Mucosa of descending colon (tissue), 3 donors: ENCODE measurements at regions not wholly inside any gene's neighbourhood (a gene's known extent, or its start where the extent isn't known, plus 50 kb on each side); places are given as distances from the start of the nearest gene placed in this dataset.
"Not testable (repeated sequence)": the region's sequence is repeated elsewhere in the genome, so short reads cannot be mapped to it uniquely, and the experiment has no call there.

Experiments used
- ATAC-seq: fragments of 200-7000 bp; cut with Tn5 transposase; one replicate; pipeline ENCODE4 v1.9.1; 2020; ENCODE audit warnings: mild to moderate bottlenecking, moderate library complexity
- DNase-seq, 3 donors: peaks; one replicate each; pipeline ENCODE4 v3.0.0-alpha.2; 2020
- H3K36me3 ChIP-seq: fragments of 200-600 bp; one replicate; pipeline ENCODE4 v1.8.0; 2021; ENCODE audit warnings: low read depth, mild to moderate bottlenecking
- H3K4me1 ChIP-seq: fragments of 200-600 bp; one replicate; pipeline ENCODE4 v1.8.0; 2021; ENCODE audit warnings: low read depth, mild to moderate bottlenecking
- H3K4me3 ChIP-seq: fragments of 200-600 bp; one replicate; pipeline ENCODE4 v1.8.0; 2021; ENCODE audit warnings: mild to moderate bottlenecking
- H3K9me3 ChIP-seq: fragments of 200-600 bp; one replicate; pipeline ENCODE4 v1.8.0; 2021; ENCODE audit warnings: mild to moderate bottlenecking
- intact Hi-C, 2 donors: fragments of 100-400 bp; cut with DNase I in 1 of 2; cut with micrococcal nuclease in 1 of 2; formaldehyde crosslinking; loops; one replicate each; pipeline versions ENCODE4 v1.11.0 to v1.11.1; 2022; cut with DNase I, micrococcal nuclease
- TF ChIP-seq, protein P1 (sequence below): fragments of 200-600 bp; IDR thresholded peaks from one replicate; pipeline ENCODE4 v1.8.0; 2022; ENCODE audit warnings: antibody characterized with exemption, mild to moderate bottlenecking
- donor health status: DM: no; HTN: no; CAD: no; lungs with moderate emphysema.
- donor health status: DM: no; HTN: no; CAD: no.
- donor health status: DM: no; HTN: yes; CAD: no.

GRCh38 chr4:122988696-122989095, 66.3 kb upstream of the NUDT6 start:
- no peaks in the 10 kb centered on the region for H3K36me3 ChIP-seq
- H3K4me1 ChIP-seq, result no peaks in the 10 kb centered on the region
- ATAC-seq (no peak), DNase-seq (no peak)
- no peak overlapping the region for H3K4me3 ChIP-seq
- TF ChIP-seq, protein P1, sequence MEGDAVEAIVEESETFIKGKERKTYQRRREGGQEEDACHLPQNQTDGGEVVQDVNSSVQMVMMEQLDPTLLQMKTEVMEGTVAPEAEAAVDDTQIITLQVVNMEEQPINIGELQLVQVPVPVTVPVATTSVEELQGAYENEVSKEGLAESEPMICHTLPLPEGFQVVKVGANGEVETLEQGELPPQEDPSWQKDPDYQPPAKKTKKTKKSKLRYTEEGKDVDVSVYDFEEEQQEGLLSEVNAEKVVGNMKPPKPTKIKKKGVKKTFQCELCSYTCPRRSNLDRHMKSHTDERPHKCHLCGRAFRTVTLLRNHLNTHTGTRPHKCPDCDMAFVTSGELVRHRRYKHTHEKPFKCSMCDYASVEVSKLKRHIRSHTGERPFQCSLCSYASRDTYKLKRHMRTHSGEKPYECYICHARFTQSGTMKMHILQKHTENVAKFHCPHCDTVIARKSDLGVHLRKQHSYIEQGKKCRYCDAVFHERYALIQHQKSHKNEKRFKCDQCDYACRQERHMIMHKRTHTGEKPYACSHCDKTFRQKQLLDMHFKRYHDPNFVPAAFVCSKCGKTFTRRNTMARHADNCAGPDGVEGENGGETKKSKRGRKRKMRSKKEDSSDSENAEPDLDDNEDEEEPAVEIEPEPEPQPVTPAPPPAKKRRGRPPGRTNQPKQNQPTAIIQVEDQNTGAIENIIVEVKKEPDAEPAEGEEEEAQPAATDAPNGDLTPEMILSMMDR, result no peak
- H3K9me3 ChIP-seq, result peaks cover 25% of the 10 kb centered on the region
- intact Hi-C loops, result no loop called here

GRCh38 chr4:122990891-122991290, 68.5 kb upstream of the NUDT6 start:
- no peak for ATAC-seq
- TF ChIP-seq, protein P1, result no peak
- H3K4me1 ChIP-seq, result no peaks in the 10 kb centered on the region

DNA sequence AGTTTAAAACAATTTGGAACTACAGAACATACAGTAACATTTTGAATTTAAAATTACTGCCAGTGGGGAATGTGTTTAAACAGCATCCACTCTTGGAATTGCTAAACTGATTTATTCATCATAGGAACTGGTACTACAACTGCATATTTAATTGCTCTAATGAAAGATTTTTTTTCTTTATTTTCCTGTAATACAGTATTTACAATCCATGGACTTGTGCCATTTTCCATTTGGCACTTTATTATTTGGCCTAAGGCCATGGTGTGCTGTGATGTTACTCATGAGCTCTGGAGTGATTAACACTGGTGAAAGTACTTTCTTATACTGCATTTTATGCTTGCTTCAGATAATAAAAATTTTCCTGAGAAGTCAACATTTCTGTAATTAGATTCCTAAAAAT, 69.7 kb upstream of the NUDT6 start:
- no peak overlapping the region for H3K4me3 ChIP-seq
- DNase-seq (no peak), ATAC-seq (no peak)
- intact Hi-C loops, result no loop called here
- no peaks in the 10 kb centered on the region for H3K36me3 ChIP-seq
- H3K9me3 ChIP-seq, result peaks cover 19% of the 10 kb centered on the region
- TF ChIP-seq, protein P1, result no peak
- no peaks in the 10 kb centered on the region for H3K4me1 ChIP-seq

More at GRCh38 chr4:122990891-122991290, 68.5 kb upstream of the NUDT6 start:
- no peak for DNase-seq
- Histone ChIP-seq H3K4me3 (no peak overlapping the region), H3K9me3 (peaks cover 25% of the 10 kb centered on the region), H3K36me3 (no peaks in the 10 kb centered on the region)
- intact Hi-C loops, result no loop called here

- DNase-seq, result no peak
- no peak overlapping the region for H3K4me3 ChIP-seq
- TF ChIP-seq, protein P1, result no peak
- H3K36me3 ChIP-seq, result no peaks in the 10 kb centered on the region
- peaks cover 14% of the 10 kb centered on the region for H3K9me3 ChIP-seq
- no peaks in the 10 kb centered on the region for H3K4me1 ChIP-seq
- ATAC-seq, result no peak
- intact Hi-C loops, result no loop called here
These were observed 70.2 kb upstream of the NUDT6 start for GRCh38 chr4:122992641-122993040.

DNA sequence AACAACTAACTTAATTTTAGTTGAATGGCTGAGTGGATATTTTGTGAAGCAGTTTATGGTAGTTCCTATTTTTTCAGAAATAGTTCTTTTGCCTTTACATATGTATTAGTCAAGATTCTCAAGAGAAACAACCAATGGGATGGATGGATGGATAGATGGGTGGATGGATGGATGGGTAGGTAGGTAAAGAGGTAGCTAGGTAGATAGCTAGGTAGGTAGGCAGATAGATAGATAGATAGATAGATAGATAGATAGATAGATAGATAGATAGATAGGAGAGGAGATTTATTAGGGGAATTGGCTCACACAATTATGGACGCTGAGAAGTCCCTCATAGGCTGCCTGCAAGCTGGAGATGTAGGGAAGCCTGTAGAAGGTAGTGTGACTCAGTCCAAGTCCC, 74.0 kb upstream of the NUDT6 start:
- intact Hi-C loops, result no loop called here
- TF ChIP-seq, protein P1, result no peak
- no peaks in the 10 kb centered on the region for H3K4me1 ChIP-seq
- H3K9me3 ChIP-seq, result no peaks in the 10 kb centered on the region
- H3K36me3 ChIP-seq, result no peaks in the 10 kb centered on the region
- ATAC-seq, result no peak
- H3K4me3 ChIP-seq, result no peak overlapping the region
- DNase-seq, result no peak

- no peak for DNase-seq
- intact Hi-C loops, result no loop called here
- TF ChIP-seq, protein P1, result no peak
- no peak for ATAC-seq
- Histone ChIP-seq H3K9me3 (no peaks in the 10 kb centered on the region), H3K36me3 (no peaks in the 10 kb centered on the region), H3K4me3 (no peak overlapping the region), H3K4me1 (no peaks in the 10 kb centered on the region)
These were observed 75.2 kb upstream of the NUDT6 start for GRCh38 chr4:122997463-122998101.

- DNase-seq, intact Hi-C loops, H3K4me1 ChIP-seq, H3K36me3 ChIP-seq, ATAC-seq, H3K9me3 ChIP-seq, H3K4me3 ChIP-seq: not testable (repeated sequence)
These were observed 81.7 kb upstream of the NUDT6 start for GRCh38 chr4:123004079-123004478.

DNA sequence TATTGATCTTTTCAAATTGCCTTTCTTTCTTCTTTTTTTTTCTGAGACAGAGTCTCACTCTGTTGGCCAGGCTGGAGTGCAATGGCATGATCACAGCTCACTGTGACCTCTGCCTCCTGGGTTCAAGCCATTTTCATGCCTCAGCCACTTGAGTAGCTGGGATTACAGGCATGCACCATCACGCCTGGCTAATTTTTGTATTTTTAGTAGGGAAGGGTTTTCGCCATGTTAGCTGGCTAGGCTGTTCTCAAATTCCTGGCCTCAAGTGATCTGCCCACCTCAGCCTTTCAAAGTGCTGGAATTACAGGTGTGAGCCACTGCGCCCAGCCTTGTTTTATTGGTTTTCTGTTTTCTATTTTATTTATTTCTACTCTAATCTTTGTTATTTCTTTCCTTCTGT, 82.7 kb upstream of the NUDT6 start:
- H3K36me3 ChIP-seq, DNase-seq, H3K4me3 ChIP-seq, ATAC-seq, H3K9me3 ChIP-seq, intact Hi-C loops, H3K4me1 ChIP-seq: not testable (repeated sequence)
